CD1c-positive myeloid dendritic cell (primary cell): ENCODE measurements at regions not wholly inside any gene's neighbourhood (a gene's known extent, or its start where the extent isn't known, plus 50 kb on each side); places are given as distances from the start of the nearest gene placed in this dataset.
"Not testable (repeated sequence)": the region's sequence is repeated elsewhere in the genome, so short reads cannot be mapped to it uniquely, and the experiment has no call there.

Source experiments
- DNase-seq: peaks from one replicate; pipeline ENCODE4 v3.0.0-alpha.2; 2016; ENCODE audit errors: extremely low spot score

GRCh38 chrX:63179852-63180251, 171.3 kb downstream of the SPIN4 start:
- DNase-seq, result not testable (repeated sequence)

- DNase-seq, result not testable (repeated sequence)
Observed at GRCh38 chrX:63176578-63176977, 174.6 kb downstream of the SPIN4 start.

GRCh38 chrX:63173841-63174718, 177.1 kb downstream of the SPIN4 start:
- DNase-seq, result not testable (repeated sequence)

GRCh38 chrX:63169416-63169815, 181.7 kb downstream of the SPIN4 start:
- DNase-seq, result not testable (repeated sequence)

GRCh38 chrX:63168949-63169348, 182.2 kb downstream of the SPIN4 start:
- DNase-seq, result not testable (repeated sequence)

GRCh38 chrX:63167002-63167401, 184.1 kb downstream of the SPIN4 start:
- DNase-seq, result not testable (repeated sequence)

GRCh38 chrX:63160994-63161393, 190.1 kb downstream of the SPIN4 start:
- DNase-seq, result not testable (repeated sequence)

GRCh38 chrX:63160340-63160739, 190.8 kb downstream of the SPIN4 start:
- DNase-seq, result not testable (repeated sequence)

- not testable (repeated sequence) for DNase-seq
Observed at GRCh38 chrX:63145526-63145925, 205.6 kb downstream of the SPIN4 start.

- not testable (repeated sequence) for DNase-seq
Observed at GRCh38 chrX:63142588-63142987, 208.5 kb downstream of the SPIN4 start.

- DNase-seq, result not testable (repeated sequence)
Observed at GRCh38 chrX:63135859-63136258, 215.3 kb downstream of the SPIN4 start.

GRCh38 chrX:63128509-63128908, 222.6 kb downstream of the SPIN4 start:
- no peak for DNase-seq

- no peak for DNase-seq
Observed at GRCh38 chrX:63115196-63115595, 235.9 kb downstream of the SPIN4 start.

- DNase-seq, result no peak
Observed at GRCh38 chrX:63101879-63102620, 249.1 kb downstream of the SPIN4 start.

- DNase-seq, result no peak
Observed at GRCh38 chrX:63058204-63058603, 292.9 kb downstream of the SPIN4 start.

- DNase-seq, result no peak
Observed at GRCh38 chrX:63050225-63050624, 300.9 kb downstream of the SPIN4 start.

GRCh38 chrX:63032811-63033210, 318.3 kb downstream of the SPIN4 start:
- no peak for DNase-seq

GRCh38 chrX:63013549-63013948, 337.6 kb downstream of the SPIN4 start:
- DNase-seq, result no peak

- DNase-seq, result no peak
Observed at GRCh38 chrX:63012574-63012973, 338.6 kb downstream of the SPIN4 start.

GRCh38 chrX:63000196-63000595, 350.9 kb downstream of the SPIN4 start:
- DNase-seq, result not testable (repeated sequence)
